C4-2B (cell line): ENCODE measurements at regions not wholly inside any gene's neighbourhood (a gene's known extent, or its start where the extent isn't known, plus 50 kb on each side); places are given as distances from the start of the nearest gene placed in this dataset.

Experiments used
- CTCF ChIP-seq: fragments of 450-650 bp; conservative IDR thresholded peaks from 2 replicates; pipeline ENCODE4 v1.5.1; 2017; ENCODE audit warnings: mild to moderate bottlenecking
- ZFX ChIP-seq: fragments of 450-650 bp; IDR thresholded peaks from 2 replicates; pipeline ENCODE4 v1.6.1; 2017

GRCh38 chr13:76094645-76095044 is 458.5 kb downstream of the LMO7 start:
- TF ChIP-seq CTCF = no peak
- TF ChIP-seq ZFX = no peak
